ENCODE measurements at regions not wholly inside any gene's neighbourhood (a gene's known extent, or its start where the extent isn't known, plus 50 kb on each side); places are given as distances from the start of the nearest gene placed in this dataset.

GRCh38 chr5:167514461-167514860 lies 777.0 kb upstream of the WWC1 start:
- H3K4me1 ChIP-seq (ENCODE audit: control insufficient read depth, insufficient read depth, low read depth, low read length), result no peaks in the 10 kb centered on the region
- H3K18ac ChIP-seq (ENCODE audit: low read depth in 1 of 2, low read length in 2 of 2), result no peak overlapping the region
- no peak overlapping the region for H2BK120ac ChIP-seq (ENCODE audit: low read depth, low read length)
- no peak overlapping the region for H2BK15ac ChIP-seq (ENCODE audit: low read depth, poor library complexity, severe bottlenecking)
- DNase-seq, result no peak
- H3K23ac ChIP-seq (ENCODE audit: low read length in 2 of 2), result no peak overlapping the region
- H3K27ac ChIP-seq (ENCODE audit: low read length, poor library complexity, severe bottlenecking), result no peak overlapping the region
- no CpG with 5 or more reads among the region's 2 CpGs for WGBS
- H3K79me1 ChIP-seq (replicated peaks; ENCODE audit: low read length, poor library complexity, severe bottlenecking), result no peaks in the 10 kb centered on the region
- no peak overlapping the region for H3K4me3 ChIP-seq (ENCODE audit: insufficient read depth in 1 of 2, low read depth in 1 of 2, low read length in 2 of 2)
- H3K9ac ChIP-seq (ENCODE audit: low read length), result no peak overlapping the region
- no peak overlapping the region for H4K8ac ChIP-seq (ENCODE audit: low read length)
- H2AFZ ChIP-seq (ENCODE audit: low read depth, low read length), result no peak overlapping the region
- H2BK5ac ChIP-seq (ENCODE audit: low read depth, low read length, poor library complexity, severe bottlenecking), result no peak overlapping the region
- no peak overlapping the region for H3K14ac ChIP-seq (ENCODE audit: low read length in 2 of 2)
- no peak overlapping the region for H4K91ac ChIP-seq (ENCODE audit: low read length)
- H3K4me2 ChIP-seq (ENCODE audit: low read length, poor library complexity, severe bottlenecking), result no peak overlapping the region
- H3K36me3 ChIP-seq (ENCODE audit: control insufficient read depth in 1 of 2, insufficient read depth in 2 of 2, low read depth in 1 of 2, low read length in 2 of 2), result no peaks in the 10 kb centered on the region
- H2BK12ac ChIP-seq (ENCODE audit: low read length in 2 of 2), result no peak overlapping the region
- no peak overlapping the region for H2AK5ac ChIP-seq (ENCODE audit: low read length, severe bottlenecking)
- H3K27me3 ChIP-seq (ENCODE audit: control insufficient read depth in 1 of 2, insufficient read depth in 1 of 2, low read length in 2 of 2), result no peaks in the 10 kb centered on the region
- H3K9me3 ChIP-seq (ENCODE audit: control insufficient read depth, low read length), result no peaks in the 10 kb centered on the region
- no peak overlapping the region for H3K4ac ChIP-seq (ENCODE audit: low read depth in 1 of 2, low read length in 2 of 2)

- H4K8ac ChIP-seq (ENCODE audit: low read length), result no peak overlapping the region
- H2BK120ac ChIP-seq (ENCODE audit: low read depth, low read length), result no peak overlapping the region
- no peak overlapping the region for H2BK12ac ChIP-seq (ENCODE audit: low read length in 2 of 2)
- no peak overlapping the region for H2BK5ac ChIP-seq (ENCODE audit: low read depth, low read length, poor library complexity, severe bottlenecking)
- no peaks in the 10 kb centered on the region for H3K9me3 ChIP-seq (ENCODE audit: control insufficient read depth, low read length)
- H3K9ac ChIP-seq (ENCODE audit: low read length), result no peak overlapping the region
- no peak overlapping the region for H3K4ac ChIP-seq (ENCODE audit: low read depth in 1 of 2, low read length in 2 of 2)
- H2AK5ac ChIP-seq (ENCODE audit: low read length, severe bottlenecking), result no peak overlapping the region
- H4K91ac ChIP-seq (ENCODE audit: low read length), result no peak overlapping the region
- no peak overlapping the region for H3K27ac ChIP-seq (ENCODE audit: low read length, poor library complexity, severe bottlenecking)
- no peaks in the 10 kb centered on the region for H3K36me3 ChIP-seq (ENCODE audit: control insufficient read depth in 1 of 2, insufficient read depth in 2 of 2, low read depth in 1 of 2, low read length in 2 of 2)
- no peaks in the 10 kb centered on the region for H3K79me1 ChIP-seq (replicated peaks; ENCODE audit: low read length, poor library complexity, severe bottlenecking)
- H3K23ac ChIP-seq (ENCODE audit: low read length in 2 of 2), result no peak overlapping the region
- DNase-seq, result peak; percentile 9
- H3K18ac ChIP-seq (ENCODE audit: low read depth in 1 of 2, low read length in 2 of 2), result no peak overlapping the region
- H3K27me3 ChIP-seq (ENCODE audit: control insufficient read depth in 1 of 2, insufficient read depth in 1 of 2, low read length in 2 of 2), result no peaks in the 10 kb centered on the region
- no CpG with 5 or more reads among the region's 3 CpGs for WGBS
- no peak overlapping the region for H2BK15ac ChIP-seq (ENCODE audit: low read depth, poor library complexity, severe bottlenecking)
- no peak overlapping the region for H3K4me3 ChIP-seq (ENCODE audit: insufficient read depth in 1 of 2, low read depth in 1 of 2, low read length in 2 of 2)
- no peaks in the 10 kb centered on the region for H3K4me1 ChIP-seq (ENCODE audit: control insufficient read depth, insufficient read depth, low read depth, low read length)
- no peak overlapping the region for H3K14ac ChIP-seq (ENCODE audit: low read length in 2 of 2)
- H3K4me2 ChIP-seq (ENCODE audit: low read length, poor library complexity, severe bottlenecking), result no peak overlapping the region
- no peak overlapping the region for H2AFZ ChIP-seq (ENCODE audit: low read depth, low read length)
These were observed 766.4 kb upstream of the WWC1 start for GRCh38 chr5:167525004-167525403.

- Histone ChIP-seq H3K4me1 (ENCODE audit: control insufficient read depth, insufficient read depth, low read depth, low read length) (no peaks in the 10 kb centered on the region), H4K8ac (ENCODE audit: low read length) (no peak overlapping the region), H3K36me3 (ENCODE audit: control insufficient read depth in 1 of 2, insufficient read depth in 2 of 2, low read depth in 1 of 2, low read length in 2 of 2) (no peaks in the 10 kb centered on the region), H3K27ac (ENCODE audit: low read length, poor library complexity, severe bottlenecking) (no peak overlapping the region), H3K4ac (ENCODE audit: low read depth in 1 of 2, low read length in 2 of 2) (no peak overlapping the region), H4K91ac (ENCODE audit: low read length) (no peak overlapping the region), H3K9ac (ENCODE audit: low read length) (no peak overlapping the region), H3K4me3 (ENCODE audit: insufficient read depth in 1 of 2, low read depth in 1 of 2, low read length in 2 of 2) (no peak overlapping the region), H3K79me1 (replicated peaks; ENCODE audit: low read length, poor library complexity, severe bottlenecking) (no peaks in the 10 kb centered on the region), H2BK120ac (ENCODE audit: low read depth, low read length) (no peak overlapping the region), H3K14ac (ENCODE audit: low read length in 2 of 2) (no peak overlapping the region), H2BK12ac (ENCODE audit: low read length in 2 of 2) (no peak overlapping the region), H3K27me3 (ENCODE audit: control insufficient read depth in 1 of 2, insufficient read depth in 1 of 2, low read length in 2 of 2) (no peaks in the 10 kb centered on the region), H3K9me3 (ENCODE audit: control insufficient read depth, low read length) (no peaks in the 10 kb centered on the region), H3K23ac (ENCODE audit: low read length in 2 of 2) (no peak overlapping the region), H3K4me2 (ENCODE audit: low read length, poor library complexity, severe bottlenecking) (no peak overlapping the region), H2AK5ac (ENCODE audit: low read length, severe bottlenecking) (no peak overlapping the region), H2AFZ (ENCODE audit: low read depth, low read length) (no peak overlapping the region), H3K18ac (ENCODE audit: low read depth in 1 of 2, low read length in 2 of 2) (no peak overlapping the region), H2BK5ac (ENCODE audit: low read depth, low read length, poor library complexity, severe bottlenecking) (no peak overlapping the region), H2BK15ac (ENCODE audit: low read depth, poor library complexity, severe bottlenecking) (no peak overlapping the region)
- DNase-seq, result no peak
- WGBS, result 100% methylated on average over 1 of the region's 6 CpGs
These were observed 762.8 kb upstream of the WWC1 start for GRCh38 chr5:167528651-167529050.

GRCh38 chr5:167530548-167530947 lies 760.9 kb upstream of the WWC1 start:
- H3K14ac ChIP-seq (ENCODE audit: low read length in 2 of 2), result no peak overlapping the region
- H3K4ac ChIP-seq (ENCODE audit: low read depth in 1 of 2, low read length in 2 of 2), result no peak overlapping the region
- no peak overlapping the region for H4K91ac ChIP-seq (ENCODE audit: low read length)
- no peak overlapping the region for H2BK15ac ChIP-seq (ENCODE audit: low read depth, poor library complexity, severe bottlenecking)
- H3K4me1 ChIP-seq (ENCODE audit: control insufficient read depth, insufficient read depth, low read depth, low read length), result no peaks in the 10 kb centered on the region
- H3K4me2 ChIP-seq (ENCODE audit: low read length, poor library complexity, severe bottlenecking), result no peak overlapping the region
- H3K4me3 ChIP-seq (ENCODE audit: insufficient read depth in 1 of 2, low read depth in 1 of 2, low read length in 2 of 2), result no peak overlapping the region
- 53% methylated on average over 13 of the region's 13 CpGs for WGBS
- no peak for DNase-seq
- H3K27ac ChIP-seq (ENCODE audit: low read length, poor library complexity, severe bottlenecking), result no peak overlapping the region
- H2AFZ ChIP-seq (ENCODE audit: low read depth, low read length), result peak overlapping the region; percentile 57
- H3K9me3 ChIP-seq (ENCODE audit: control insufficient read depth, low read length), result peaks cover 6% of the 10 kb centered on the region
- no peak overlapping the region for H2AK5ac ChIP-seq (ENCODE audit: low read length, severe bottlenecking)
- H3K23ac ChIP-seq (ENCODE audit: low read length in 2 of 2), result no peak overlapping the region
- no peaks in the 10 kb centered on the region for H3K27me3 ChIP-seq (ENCODE audit: control insufficient read depth in 1 of 2, insufficient read depth in 1 of 2, low read length in 2 of 2)
- no peak overlapping the region for H4K8ac ChIP-seq (ENCODE audit: low read length)
- H2BK12ac ChIP-seq (ENCODE audit: low read length in 2 of 2), result no peak overlapping the region
- H2BK5ac ChIP-seq (ENCODE audit: low read depth, low read length, poor library complexity, severe bottlenecking), result no peak overlapping the region
- no peak overlapping the region for H2BK120ac ChIP-seq (ENCODE audit: low read depth, low read length)
- H3K36me3 ChIP-seq (ENCODE audit: control insufficient read depth in 1 of 2, insufficient read depth in 2 of 2, low read depth in 1 of 2, low read length in 2 of 2), result no peaks in the 10 kb centered on the region
- H3K9ac ChIP-seq (ENCODE audit: low read length), result no peak overlapping the region
- no peak overlapping the region for H3K18ac ChIP-seq (ENCODE audit: low read depth in 1 of 2, low read length in 2 of 2)
- H3K79me1 ChIP-seq (replicated peaks; ENCODE audit: low read length, poor library complexity, severe bottlenecking), result no peaks in the 10 kb centered on the region
